DND-41 (cell line): ENCODE measurements at regions not wholly inside any gene's neighbourhood (a gene's known extent, or its start where the extent isn't known, plus 50 kb on each side); places are given as distances from the start of the nearest gene placed in this dataset.
"Not testable (repeated sequence)": the region's sequence is repeated elsewhere in the genome, so short reads cannot be mapped to it uniquely, and the experiment has no call there.

Experiments used
- CTCF ChIP-seq: IDR thresholded peaks from 2 replicates; pipeline ENCODE4 v1.5.1; 2012; ENCODE audit warnings: borderline replicate concordance, low read length, moderate library complexity, mild to moderate bottlenecking; ENCODE audit not compliant: poor library complexity, severe bottlenecking; ENCODE audit errors: extremely low read depth
- EZH2 ChIP-seq: IDR thresholded peaks from 3 replicates; pipeline ENCODE4 v1.6.1; 2012; ENCODE audit warnings: borderline replicate concordance, low read depth, mild to moderate bottlenecking, moderate library complexity, low read length, inconsistent platforms; ENCODE audit not compliant: severe bottlenecking

GRCh38 chrX:35381709-35382108, 416.4 kb upstream of the MAGEB16 start:
- not testable (repeated sequence) for TF ChIP-seq CTCF, EZH2
